MM.1S (cell line): ENCODE measurements at regions not wholly inside any gene's neighbourhood (a gene's known extent, or its start where the extent isn't known, plus 50 kb on each side); places are given as distances from the start of the nearest gene placed in this dataset.

ENCODE experiments used
- DNase-seq: peaks from one replicate; pipeline ENCODE4 v3.0.0-alpha.2; 2015
- H2AFZ ChIP-seq: fragments of 300-600 bp; sonication (generic); 2 replicates; pipeline ENCODE4 v1.6.0; 2016; ENCODE audit warnings: antibody characterized with exemption, low read length
- H3F3A ChIP-seq: fragments of 300-600 bp; sonication (generic); 2 replicates; pipeline ENCODE4 v1.6.1; 2016; ENCODE audit warnings: mild to moderate bottlenecking, antibody characterized with exemption, low read length, moderate library complexity, mixed read lengths; ENCODE audit not compliant: insufficient read depth
- H3K27ac ChIP-seq: fragments of 300-600 bp; sonication (generic); 2 replicates; pipeline ENCODE4 v1.5.1; 2016; ENCODE audit warnings: mild to moderate bottlenecking, low read length
- H3K27me3 ChIP-seq: fragments of 300-600 bp; sonication (generic); replicated peaks from 2 replicates; pipeline ENCODE4 v1.6.0; 2016; ENCODE audit warnings: low read length; ENCODE audit not compliant: insufficient read depth
- H3K36me3 ChIP-seq: fragments of 300-600 bp; sonication (generic); replicated peaks from 2 replicates; pipeline ENCODE4 v1.6.1; 2016; ENCODE audit warnings: mild to moderate bottlenecking, low read length, mixed read lengths; ENCODE audit not compliant: insufficient read depth
- H3K4me1 ChIP-seq: fragments of 300-600 bp; sonication (generic); 2 replicates; pipeline ENCODE4 v1.6.1; 2016; ENCODE audit warnings: low read length, mixed read lengths
- H3K4me2 ChIP-seq: fragments of 300-600 bp; sonication (generic); 2 replicates; pipeline ENCODE4 v1.6.0; 2016; ENCODE audit warnings: low read depth, low read length
- H3K4me3 ChIP-seq: fragments of 300-600 bp; sonication (generic); 2 replicates; pipeline ENCODE4 v1.5.1; 2016; ENCODE audit warnings: low read length, mixed read lengths
- H3K79me2 ChIP-seq: fragments of 300-600 bp; sonication (generic); 2 replicates; pipeline ENCODE4 v1.6.1; 2016; ENCODE audit warnings: mixed run types, low read length, mixed read lengths
- H3K9ac ChIP-seq: fragments of 300-600 bp; sonication (generic); 2 replicates; pipeline ENCODE4 v1.6.1; 2016; ENCODE audit warnings: low read length, mixed read lengths
- H3K9me2 ChIP-seq: fragments of 300-600 bp; sonication (generic); replicated peaks from 2 replicates; pipeline ENCODE4 v1.6.1; 2016; ENCODE audit warnings: mild to moderate bottlenecking, low read length, mixed read lengths; ENCODE audit not compliant: insufficient read depth
- H3K9me3 ChIP-seq: fragments of 300-600 bp; sonication (generic); replicated peaks from 2 replicates; pipeline ENCODE4 v1.6.1; 2016; ENCODE audit warnings: mild to moderate bottlenecking, low read length, mixed read lengths; ENCODE audit not compliant: insufficient read depth
- H4K20me1 ChIP-seq: fragments of 300-600 bp; sonication (generic); 2 replicates; pipeline ENCODE4 v1.6.1; 2016; ENCODE audit warnings: mild to moderate bottlenecking, low read length, moderate library complexity, mixed read lengths; ENCODE audit not compliant: insufficient read depth
- EZH2 ChIP-seq: fragments of 300-600 bp; sonication (generic); optimal IDR thresholded peaks from 2 replicates; pipeline ENCODE3; 2017; ENCODE audit warnings: low read depth, mild to moderate bottlenecking, antibody characterized with exemption, low read length, mixed read lengths
- EZH2phosphoT487 ChIP-seq: fragments of 300-600 bp; sonication (generic); IDR thresholded peaks from 2 replicates; pipeline ENCODE4 v1.6.1; 2018; ENCODE audit warnings: antibody characterized with exemption, low read length
- TF ChIP-seq, protein P1 (sequence below): fragments of 300-600 bp; sonication (generic); IDR thresholded peaks from 2 replicates; pipeline ENCODE4 v1.5.1; 2016; ENCODE audit warnings: antibody characterized with exemption, low read length, mixed read lengths

GRCh38 chr4:119865789-119866188 is 200.9 kb downstream of the MAD2L1 start:
- Histone ChIP-seq H3K4me1 (no peaks in the 10 kb centered on the region), H3K27me3 (no peaks in the 10 kb centered on the region), H3K4me2 (no peak overlapping the region), H3K9ac (no peak overlapping the region), H3K36me3 (no peaks in the 10 kb centered on the region), H3K4me3 (no peak overlapping the region), H3K27ac (no peak overlapping the region), H3K9me2 (no peaks in the 10 kb centered on the region), H3K79me2 (no peaks in the 10 kb centered on the region), H4K20me1 (no peaks in the 10 kb centered on the region), H2AFZ (no peak overlapping the region), H3F3A (no peaks in the 10 kb centered on the region), H3K9me3 (no peaks in the 10 kb centered on the region)
- TF ChIP-seq, protein P1, sequence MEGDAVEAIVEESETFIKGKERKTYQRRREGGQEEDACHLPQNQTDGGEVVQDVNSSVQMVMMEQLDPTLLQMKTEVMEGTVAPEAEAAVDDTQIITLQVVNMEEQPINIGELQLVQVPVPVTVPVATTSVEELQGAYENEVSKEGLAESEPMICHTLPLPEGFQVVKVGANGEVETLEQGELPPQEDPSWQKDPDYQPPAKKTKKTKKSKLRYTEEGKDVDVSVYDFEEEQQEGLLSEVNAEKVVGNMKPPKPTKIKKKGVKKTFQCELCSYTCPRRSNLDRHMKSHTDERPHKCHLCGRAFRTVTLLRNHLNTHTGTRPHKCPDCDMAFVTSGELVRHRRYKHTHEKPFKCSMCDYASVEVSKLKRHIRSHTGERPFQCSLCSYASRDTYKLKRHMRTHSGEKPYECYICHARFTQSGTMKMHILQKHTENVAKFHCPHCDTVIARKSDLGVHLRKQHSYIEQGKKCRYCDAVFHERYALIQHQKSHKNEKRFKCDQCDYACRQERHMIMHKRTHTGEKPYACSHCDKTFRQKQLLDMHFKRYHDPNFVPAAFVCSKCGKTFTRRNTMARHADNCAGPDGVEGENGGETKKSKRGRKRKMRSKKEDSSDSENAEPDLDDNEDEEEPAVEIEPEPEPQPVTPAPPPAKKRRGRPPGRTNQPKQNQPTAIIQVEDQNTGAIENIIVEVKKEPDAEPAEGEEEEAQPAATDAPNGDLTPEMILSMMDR: no peak
- TF ChIP-seq EZH2phosphoT487: no peak
- no peak for DNase-seq

- H3K27me3 ChIP-seq: no peaks in the 10 kb centered on the region
- no peaks in the 10 kb centered on the region for H3K9me2 ChIP-seq
- no peak overlapping the region for H3K9ac ChIP-seq
- no peak overlapping the region for H3K27ac ChIP-seq
- H3K79me2 ChIP-seq: no peaks in the 10 kb centered on the region
- H3K36me3 ChIP-seq: no peaks in the 10 kb centered on the region
- no peak for DNase-seq
- H4K20me1 ChIP-seq: no peaks in the 10 kb centered on the region
- no peak overlapping the region for H2AFZ ChIP-seq
- no peaks in the 10 kb centered on the region for H3K4me1 ChIP-seq
- H3F3A ChIP-seq: no peaks in the 10 kb centered on the region
- TF ChIP-seq, protein P1: no peak
- no peak for TF ChIP-seq EZH2phosphoT487
- TF ChIP-seq EZH2: no peak
- no peaks in the 10 kb centered on the region for H3K9me3 ChIP-seq
- no peak overlapping the region for H3K4me3 ChIP-seq
- no peak overlapping the region for H3K4me2 ChIP-seq
These were observed 201.3 kb downstream of the MAD2L1 start for GRCh38 chr4:119865389-119865788.

DNA sequence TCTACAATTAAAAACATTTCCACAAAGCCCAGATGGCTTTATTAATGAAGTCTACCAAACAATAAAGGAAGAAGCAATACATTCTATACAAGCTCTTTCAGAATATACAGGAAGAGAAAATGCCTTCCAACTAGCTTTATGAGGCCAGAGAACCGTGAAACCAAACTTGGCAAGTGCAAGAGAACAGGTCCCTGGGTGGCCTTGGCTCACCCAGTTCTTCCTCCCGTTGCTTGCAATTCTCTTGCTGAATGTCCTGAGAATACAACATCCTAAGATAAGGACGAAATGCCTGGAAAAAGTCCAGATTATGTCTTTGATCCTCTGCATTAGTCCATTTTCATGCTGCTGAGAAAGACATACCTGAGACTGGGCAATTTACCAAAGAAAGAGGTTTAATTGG is 204.9 kb downstream of the MAD2L1 start:
- Histone ChIP-seq H3K4me1 (no peaks in the 10 kb centered on the region), H3K9me2 (no peaks in the 10 kb centered on the region), H3F3A (no peaks in the 10 kb centered on the region), H3K4me2 (no peak overlapping the region), H3K79me2 (no peaks in the 10 kb centered on the region), H3K4me3 (no peak overlapping the region), H3K9ac (no peak overlapping the region), H3K9me3 (no peaks in the 10 kb centered on the region), H3K27me3 (no peaks in the 10 kb centered on the region), H3K27ac (no peak overlapping the region), H3K36me3 (no peaks in the 10 kb centered on the region), H2AFZ (no peak overlapping the region), H4K20me1 (no peaks in the 10 kb centered on the region)
- DNase-seq: no peak
- TF ChIP-seq EZH2 (no peak), EZH2phosphoT487 (no peak)
- TF ChIP-seq, protein P1: no peak

DNA sequence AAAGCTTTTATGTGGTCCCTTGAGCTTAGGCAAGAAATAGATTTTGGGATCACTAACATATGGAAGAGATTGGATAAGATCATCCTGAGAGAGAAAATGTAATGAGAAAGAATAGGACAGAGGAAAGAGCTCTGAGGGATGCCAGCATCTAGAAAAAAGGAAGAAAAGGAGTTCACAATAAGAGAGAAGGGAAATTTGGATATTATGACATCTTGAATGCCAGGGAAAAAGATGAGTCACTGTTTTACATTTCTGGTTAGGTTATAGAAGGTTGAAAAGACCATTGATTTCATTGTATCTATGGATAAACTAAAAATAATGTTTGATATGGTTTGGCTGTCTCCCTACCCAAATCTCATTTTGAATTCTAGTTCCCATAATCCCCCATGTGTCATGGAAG is 208.5 kb downstream of the MAD2L1 start:
- Histone ChIP-seq H3K79me2 (no peaks in the 10 kb centered on the region), H3K4me2 (no peak overlapping the region), H3K27ac (no peak overlapping the region), H3F3A (no peaks in the 10 kb centered on the region), H3K4me3 (no peak overlapping the region), H3K9me3 (no peaks in the 10 kb centered on the region), H3K9me2 (no peaks in the 10 kb centered on the region), H3K27me3 (no peaks in the 10 kb centered on the region), H2AFZ (no peak overlapping the region), H3K4me1 (no peaks in the 10 kb centered on the region), H4K20me1 (no peaks in the 10 kb centered on the region), H3K36me3 (no peaks in the 10 kb centered on the region), H3K9ac (no peak overlapping the region)
- TF ChIP-seq, protein P1: no peak
- TF ChIP-seq EZH2 (no peak), EZH2phosphoT487 (no peak)
- no peak for DNase-seq
